ENCODE measurements at regions not wholly inside any gene's neighbourhood (a gene's known extent, or its start where the extent isn't known, plus 50 kb on each side); places are given as distances from the start of the nearest gene placed in this dataset.

DNA sequence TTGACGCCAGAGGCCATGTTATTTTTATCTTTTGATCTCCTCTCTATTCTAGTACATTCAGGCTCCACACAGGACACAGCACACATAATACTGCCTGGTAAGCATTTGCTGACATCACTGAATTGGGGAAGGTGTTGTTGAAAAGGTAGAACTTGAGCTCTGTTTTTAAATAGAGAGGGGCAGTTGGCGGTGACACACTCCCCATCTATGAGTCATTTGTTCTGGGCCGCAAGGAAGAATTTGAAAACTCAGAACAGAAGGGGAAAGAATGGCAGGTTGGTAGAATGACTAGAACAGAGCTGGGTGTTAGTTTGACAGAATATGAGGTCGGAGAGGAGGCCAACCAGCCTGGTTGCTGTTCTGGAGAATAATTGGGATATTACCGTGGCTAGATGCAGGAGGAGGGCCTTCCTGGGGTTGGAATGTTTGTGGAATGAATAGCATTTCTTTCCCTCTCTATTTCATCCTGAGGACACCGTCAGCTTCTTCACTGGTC, 52.1 kb upstream of the ERRFI1 start:
- Histone ChIP-seq H3K9ac (ENCODE audit: low read length) (no peak overlapping the region), H2AFZ (ENCODE audit: low read length) (no peak overlapping the region), H4K20me1 (ENCODE audit: insufficient read depth, low read length) (no peaks in the 10 kb centered on the region), H3K9me2 (ENCODE audit: low read depth, low read length) (no peaks in the 10 kb centered on the region), H3K36me3 (ENCODE audit: insufficient read depth, low read length) (no peaks in the 10 kb centered on the region), H3K27me3 (ENCODE audit: insufficient read depth, low read length) (peaks cover 10% of the 10 kb centered on the region; the same call in 1 of the 2 replicates), H3K9me3 (ENCODE audit: low read length) (no peaks in the 10 kb centered on the region), H3F3A (ENCODE audit: insufficient read depth, low read length) (no peaks in the 10 kb centered on the region), H3K4me2 (ENCODE audit: low read length) (no peak overlapping the region), H3K4me1 (ENCODE audit: insufficient read depth, low read length, severe bottlenecking) (no peaks in the 10 kb centered on the region), H3K79me2 (ENCODE audit: insufficient read depth, low read length) (no peaks in the 10 kb centered on the region), H3K27ac (ENCODE audit: low read depth, low read length, poor library complexity, severe bottlenecking) (no peak overlapping the region), H3K4me3 (ENCODE audit: low read depth, low read length, poor library complexity, severe bottlenecking) (no peak overlapping the region)
- TF ChIP-seq EZH2 (IDR thresholded peaks at IDR 0.05; ENCODE audit: borderline replicate concordance, low read length): no peak
- TF ChIP-seq, protein P1, sequence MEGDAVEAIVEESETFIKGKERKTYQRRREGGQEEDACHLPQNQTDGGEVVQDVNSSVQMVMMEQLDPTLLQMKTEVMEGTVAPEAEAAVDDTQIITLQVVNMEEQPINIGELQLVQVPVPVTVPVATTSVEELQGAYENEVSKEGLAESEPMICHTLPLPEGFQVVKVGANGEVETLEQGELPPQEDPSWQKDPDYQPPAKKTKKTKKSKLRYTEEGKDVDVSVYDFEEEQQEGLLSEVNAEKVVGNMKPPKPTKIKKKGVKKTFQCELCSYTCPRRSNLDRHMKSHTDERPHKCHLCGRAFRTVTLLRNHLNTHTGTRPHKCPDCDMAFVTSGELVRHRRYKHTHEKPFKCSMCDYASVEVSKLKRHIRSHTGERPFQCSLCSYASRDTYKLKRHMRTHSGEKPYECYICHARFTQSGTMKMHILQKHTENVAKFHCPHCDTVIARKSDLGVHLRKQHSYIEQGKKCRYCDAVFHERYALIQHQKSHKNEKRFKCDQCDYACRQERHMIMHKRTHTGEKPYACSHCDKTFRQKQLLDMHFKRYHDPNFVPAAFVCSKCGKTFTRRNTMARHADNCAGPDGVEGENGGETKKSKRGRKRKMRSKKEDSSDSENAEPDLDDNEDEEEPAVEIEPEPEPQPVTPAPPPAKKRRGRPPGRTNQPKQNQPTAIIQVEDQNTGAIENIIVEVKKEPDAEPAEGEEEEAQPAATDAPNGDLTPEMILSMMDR (IDR thresholded peaks at IDR 0.05; ENCODE audit: low read length): no peak

DNA sequence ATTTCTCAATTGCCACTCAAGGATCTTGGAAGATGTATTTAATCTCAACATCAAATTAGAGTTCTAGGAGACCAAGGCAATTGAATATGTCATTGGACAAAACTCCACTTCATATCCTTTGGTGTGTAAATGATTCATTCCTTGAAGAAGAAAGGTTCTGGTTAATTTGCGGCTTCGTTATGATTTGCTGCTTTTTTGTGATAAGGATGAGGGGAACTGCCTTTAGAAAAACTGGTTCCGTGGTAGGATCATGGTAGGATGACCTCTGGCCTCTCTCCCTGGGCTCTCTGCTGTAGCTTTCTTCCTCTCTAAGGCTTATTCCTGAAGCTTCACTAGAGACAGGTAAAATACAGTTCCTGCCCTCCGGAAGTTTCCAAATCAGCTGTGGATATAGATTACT, 51.5 kb upstream of the ERRFI1 start:
- Histone ChIP-seq H3K4me1 (ENCODE audit: insufficient read depth, low read length, severe bottlenecking) (no peaks in the 10 kb centered on the region), H3K27ac (ENCODE audit: low read depth, low read length, poor library complexity, severe bottlenecking) (no peak overlapping the region), H3K9ac (ENCODE audit: low read length) (no peak overlapping the region), H3K27me3 (ENCODE audit: insufficient read depth, low read length) (peaks cover 10% of the 10 kb centered on the region; the same call in 1 of the 2 replicates), H3K79me2 (ENCODE audit: insufficient read depth, low read length) (no peaks in the 10 kb centered on the region), H3K4me3 (ENCODE audit: low read depth, low read length, poor library complexity, severe bottlenecking) (no peak overlapping the region), H3K9me2 (ENCODE audit: low read depth, low read length) (no peaks in the 10 kb centered on the region), H3K4me2 (ENCODE audit: low read length) (no peak overlapping the region), H2AFZ (ENCODE audit: low read length) (no peak overlapping the region), H3F3A (ENCODE audit: insufficient read depth, low read length) (no peaks in the 10 kb centered on the region), H3K9me3 (ENCODE audit: low read length) (no peaks in the 10 kb centered on the region), H4K20me1 (ENCODE audit: insufficient read depth, low read length) (no peaks in the 10 kb centered on the region), H3K36me3 (ENCODE audit: insufficient read depth, low read length) (no peaks in the 10 kb centered on the region)
- TF ChIP-seq, protein P1 (IDR thresholded peaks at IDR 0.05; ENCODE audit: low read length): no peak
- TF ChIP-seq EZH2 (IDR thresholded peaks at IDR 0.05; ENCODE audit: borderline replicate concordance, low read length): no peak

DNA sequence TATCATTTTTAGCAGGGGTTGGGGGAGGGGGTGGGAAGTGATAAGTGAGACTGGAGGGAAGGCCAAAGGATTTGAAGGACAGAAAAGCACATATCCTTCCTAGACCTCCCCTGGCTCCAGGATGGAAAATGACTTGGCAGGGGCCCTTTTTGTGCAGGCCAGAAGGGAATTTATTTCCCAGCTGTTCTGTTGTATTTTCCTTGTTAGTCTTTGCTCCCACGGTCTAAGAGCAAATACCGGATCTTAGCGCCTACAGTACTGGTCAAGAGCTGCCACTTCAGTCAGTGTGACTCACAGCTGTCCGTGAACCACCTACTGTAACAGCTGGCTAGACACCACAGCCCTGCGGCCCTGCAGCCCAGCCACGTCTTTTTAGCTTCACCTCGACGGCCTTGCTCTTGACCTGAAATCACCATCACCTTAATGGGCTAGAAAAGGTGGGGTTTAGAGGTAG, 51.0 kb upstream of the ERRFI1 start:
- Histone ChIP-seq H2AFZ (ENCODE audit: low read length) (no peak overlapping the region), H3K36me3 (ENCODE audit: insufficient read depth, low read length) (no peaks in the 10 kb centered on the region), H3K9me3 (ENCODE audit: low read length) (no peaks in the 10 kb centered on the region), H3K9me2 (ENCODE audit: low read depth, low read length) (no peaks in the 10 kb centered on the region), H4K20me1 (ENCODE audit: insufficient read depth, low read length) (no peaks in the 10 kb centered on the region), H3K79me2 (ENCODE audit: insufficient read depth, low read length) (no peaks in the 10 kb centered on the region), H3K27ac (ENCODE audit: low read depth, low read length, poor library complexity, severe bottlenecking) (no peak overlapping the region), H3F3A (ENCODE audit: insufficient read depth, low read length) (no peaks in the 10 kb centered on the region), H3K4me1 (ENCODE audit: insufficient read depth, low read length, severe bottlenecking) (no peaks in the 10 kb centered on the region), H3K4me2 (ENCODE audit: low read length) (no peak overlapping the region), H3K4me3 (ENCODE audit: low read depth, low read length, poor library complexity, severe bottlenecking) (no peak overlapping the region), H3K27me3 (ENCODE audit: insufficient read depth, low read length) (peaks cover 10% of the 10 kb centered on the region; the same call in 1 of the 2 replicates), H3K9ac (ENCODE audit: low read length) (no peak overlapping the region)
- TF ChIP-seq EZH2 (IDR thresholded peaks at IDR 0.05; ENCODE audit: borderline replicate concordance, low read length): no peak
- TF ChIP-seq, protein P1 (IDR thresholded peaks at IDR 0.05; ENCODE audit: low read length): no peak
